ENCODE measurements at regions not wholly inside any gene's neighbourhood (a gene's known extent, or its start where the extent isn't known, plus 50 kb on each side); places are given as distances from the start of the nearest gene placed in this dataset.

DNA sequence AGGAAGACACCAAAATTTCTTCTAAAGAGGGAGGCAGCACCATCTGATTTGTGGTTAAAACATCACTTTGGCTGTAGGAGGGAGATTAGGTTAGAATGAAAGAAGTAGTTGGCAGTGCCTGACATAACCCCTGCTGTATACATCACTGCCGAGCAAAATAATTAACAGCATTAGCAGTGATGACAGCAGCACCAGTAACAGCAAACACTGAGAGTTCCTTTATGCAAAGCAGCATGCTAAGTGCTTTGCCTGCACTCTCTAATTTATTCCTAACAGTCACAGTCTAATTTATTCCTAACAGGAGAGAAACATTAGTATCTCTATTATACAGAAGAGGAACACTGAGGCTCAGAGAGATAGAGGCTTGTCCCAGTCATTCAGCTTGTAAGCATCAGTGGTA is 1469.7 kb downstream of the AACS start:
- no peak for DNase-seq (ENCODE audit: low read depth in 2 of 3, low spot score in 2 of 3)

- DNase-seq (ENCODE audit: low read depth in 2 of 3, low spot score in 2 of 3): no peak
These were observed 1470.7 kb downstream of the AACS start for GRCh38 chr12:126535971-126536370.

DNA sequence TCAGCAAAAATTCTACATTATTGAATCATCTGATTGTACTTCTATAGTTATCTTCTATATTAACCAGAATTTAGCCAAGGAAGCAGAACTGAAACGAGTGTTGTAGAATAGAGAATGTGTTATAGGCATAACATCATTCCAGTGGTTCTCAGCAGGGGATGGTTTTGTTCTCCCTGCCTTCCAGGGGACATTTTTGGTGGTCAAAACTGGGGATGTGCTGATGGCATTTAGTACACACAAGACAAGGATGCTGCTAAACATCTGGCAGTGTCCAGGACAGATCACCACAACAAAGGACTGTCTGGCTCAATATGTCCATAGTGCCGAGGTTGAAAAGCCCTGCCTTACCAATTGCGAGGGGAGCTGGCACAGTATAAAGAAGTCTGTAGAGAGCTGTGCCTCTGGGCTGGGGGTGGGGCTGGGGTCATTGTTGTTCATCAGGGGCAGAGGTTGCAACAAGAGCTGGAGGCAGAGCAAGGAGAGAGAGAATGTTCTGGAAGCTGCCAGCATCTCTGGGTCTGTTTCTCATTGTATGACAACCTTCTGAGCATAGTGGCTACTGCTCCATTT is 1472.8 kb downstream of the AACS start:
- DNase-seq (ENCODE audit: low read depth in 2 of 3, low spot score in 2 of 3): no peak

DNA sequence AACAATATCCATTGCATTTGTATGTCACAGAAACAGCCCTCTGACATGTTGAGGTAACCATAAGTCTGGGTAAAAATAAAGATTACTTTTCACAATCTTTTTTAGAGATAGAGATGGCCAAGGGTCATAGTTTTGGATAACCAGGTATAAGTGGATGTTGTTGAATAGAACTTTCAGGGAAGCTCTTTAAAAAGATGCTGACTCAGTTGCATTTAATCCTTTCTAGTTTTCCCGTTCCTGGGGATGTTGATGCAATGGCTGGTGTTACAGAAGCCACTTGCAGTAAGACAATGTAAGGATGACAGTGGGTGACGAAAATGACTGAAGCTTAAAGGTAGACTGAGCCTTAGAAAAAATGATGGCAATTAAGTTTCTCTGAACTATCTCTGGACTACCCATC is 1473.7 kb downstream of the AACS start:
- no peak for DNase-seq (ENCODE audit: low read depth in 2 of 3, low spot score in 2 of 3)

DNA sequence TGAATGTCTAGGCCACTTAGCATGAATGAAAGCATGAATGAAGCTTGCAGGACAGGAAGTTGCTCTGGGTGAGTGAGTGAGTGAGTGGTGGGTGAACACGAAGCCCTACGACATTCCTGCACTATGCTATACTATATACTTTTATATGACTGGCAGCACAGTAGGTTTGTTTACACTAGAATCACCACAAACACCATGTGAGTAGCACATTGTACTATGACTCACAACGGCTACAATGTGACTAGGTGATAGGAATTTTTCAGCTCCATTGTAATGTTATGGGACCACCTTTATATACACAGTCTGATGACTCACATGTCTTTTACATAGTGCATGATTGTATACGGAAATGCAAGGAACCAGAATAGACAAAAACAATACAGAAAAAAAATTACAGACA is 1480.2 kb downstream of the AACS start:
- DNase-seq (ENCODE audit: low read depth in 2 of 3, low spot score in 2 of 3): no peak

DNA sequence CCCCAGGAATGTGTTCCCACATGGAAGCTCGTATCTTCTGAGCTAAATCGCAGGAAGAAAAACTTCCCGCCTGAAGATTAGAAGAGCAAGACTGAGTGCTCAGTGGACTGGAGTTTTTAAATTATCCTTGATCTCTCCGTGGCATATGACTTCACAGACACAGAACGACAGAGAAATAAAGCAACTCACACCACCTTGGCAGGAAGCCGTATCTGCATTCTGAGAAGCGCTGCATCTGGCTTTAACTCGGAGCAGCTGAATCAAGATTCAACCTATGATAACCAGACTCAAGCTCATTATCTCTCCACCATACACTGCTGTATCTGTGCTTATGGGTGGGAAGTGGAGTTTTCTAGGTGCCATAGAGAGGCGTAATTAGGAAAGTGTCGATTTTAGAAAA is 1482.7 kb downstream of the AACS start:
- DNase-seq (ENCODE audit: low read depth in 2 of 3, low spot score in 2 of 3): no peak

DNA sequence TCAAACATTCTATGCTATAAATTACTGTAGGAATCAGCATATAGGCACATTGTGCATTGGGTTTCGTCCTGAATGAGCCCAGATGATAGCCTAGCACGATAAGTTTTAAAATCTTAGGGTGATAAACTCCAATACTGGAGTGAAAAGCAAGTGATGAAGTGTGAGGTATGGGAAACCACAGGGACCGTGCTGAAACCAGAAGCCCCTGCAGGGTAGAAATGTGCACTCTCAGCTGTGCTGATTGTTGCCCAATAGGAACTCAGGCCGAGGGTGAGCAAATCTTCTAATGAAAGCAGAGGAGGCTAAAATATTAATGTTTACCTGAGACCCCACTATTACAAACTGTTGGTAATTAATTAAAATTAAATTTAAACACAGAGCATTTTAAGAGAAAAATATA is 1486.6 kb downstream of the AACS start:
- DNase-seq (ENCODE audit: low read depth in 2 of 3, low spot score in 2 of 3): no peak

DNA sequence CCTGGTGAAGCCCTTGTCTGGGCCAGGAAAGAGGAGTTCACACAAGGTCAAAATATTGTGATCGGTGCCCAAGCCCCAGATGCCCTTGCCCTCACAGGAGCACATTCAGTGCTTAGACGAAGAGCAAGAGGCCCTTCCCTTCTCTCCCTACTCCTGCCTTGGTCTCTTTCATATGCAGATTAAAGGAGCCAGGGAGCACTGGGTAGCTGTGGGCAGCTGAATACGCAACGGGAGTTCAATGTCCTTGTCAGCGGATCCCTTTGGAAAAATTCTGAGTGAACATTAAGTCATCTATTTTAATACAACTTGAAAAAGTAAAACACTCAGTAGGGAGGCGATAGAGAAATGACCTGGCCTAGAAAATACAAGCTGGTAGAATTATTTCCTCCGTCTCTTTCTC is 1489.4 kb downstream of the AACS start:
- no peak for DNase-seq (ENCODE audit: low read depth in 2 of 3, low spot score in 2 of 3)

DNA sequence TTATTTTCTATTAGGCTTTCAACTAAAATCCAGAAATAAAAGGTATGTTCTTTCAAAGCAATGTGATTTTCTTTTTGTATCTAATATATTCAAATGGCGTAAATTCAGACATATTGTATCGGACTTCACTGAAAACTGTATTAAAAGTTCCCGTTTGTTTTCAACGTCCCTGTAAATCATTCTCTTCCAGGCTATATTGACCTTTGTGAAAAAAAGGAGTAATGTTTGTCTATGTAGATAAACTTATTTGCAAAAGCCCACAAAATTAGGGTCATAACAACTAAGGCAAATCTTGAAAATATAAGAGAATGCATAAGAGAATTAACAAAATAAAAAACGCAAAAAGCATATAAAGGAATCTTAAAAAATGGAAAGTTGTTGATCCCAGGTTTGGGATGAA is 1492.4 kb downstream of the AACS start:
- no peak for DNase-seq (ENCODE audit: low read depth in 2 of 3, low spot score in 2 of 3)

DNA sequence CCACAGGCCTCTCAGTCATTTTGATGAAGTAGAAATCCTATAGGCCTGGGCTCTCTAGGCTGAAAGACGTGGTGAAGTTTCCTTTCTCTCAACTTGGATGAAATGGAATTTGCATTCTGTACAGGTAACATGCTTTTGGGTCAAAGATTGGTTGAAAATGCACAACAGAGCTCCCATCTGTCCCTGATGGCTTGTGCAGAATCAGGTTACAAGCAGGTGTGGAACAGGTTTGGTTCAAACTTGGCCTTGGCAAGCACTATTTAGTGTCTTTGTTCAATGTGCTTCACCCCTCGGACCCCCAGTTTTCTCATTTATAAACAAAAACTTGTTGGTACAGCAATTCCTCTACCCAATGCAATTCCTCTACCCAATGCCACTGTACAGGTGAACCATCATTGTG is 1493.0 kb downstream of the AACS start:
- no peak for DNase-seq (ENCODE audit: low read depth in 2 of 3, low spot score in 2 of 3)

GRCh38 chr12:126558810-126559209 is 1493.6 kb downstream of the AACS start:
- DNase-seq (ENCODE audit: low read depth in 2 of 3, low spot score in 2 of 3): no peak

DNA sequence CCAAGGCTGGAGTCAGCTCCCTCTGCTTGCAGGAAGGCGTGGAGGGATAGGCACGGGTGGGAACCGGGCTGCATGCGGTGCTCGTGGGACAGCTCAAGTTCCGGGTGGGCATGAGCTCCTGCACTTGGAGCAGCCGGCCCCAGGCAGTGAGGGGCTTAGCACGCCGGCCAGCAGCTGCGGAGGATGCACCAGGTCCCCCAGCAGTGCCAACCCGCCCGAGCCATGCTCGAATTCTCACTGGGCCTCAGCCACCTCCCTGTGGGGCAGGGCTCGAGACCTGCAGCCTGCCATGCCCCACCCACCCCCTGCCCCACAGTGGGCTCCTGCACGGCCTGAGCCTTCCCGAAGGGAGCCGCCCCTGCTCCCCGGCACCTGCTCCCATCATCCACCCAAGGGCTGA is 1501.8 kb downstream of the AACS start:
- no peak for DNase-seq (ENCODE audit: low read depth in 2 of 3, low spot score in 2 of 3)

DNA sequence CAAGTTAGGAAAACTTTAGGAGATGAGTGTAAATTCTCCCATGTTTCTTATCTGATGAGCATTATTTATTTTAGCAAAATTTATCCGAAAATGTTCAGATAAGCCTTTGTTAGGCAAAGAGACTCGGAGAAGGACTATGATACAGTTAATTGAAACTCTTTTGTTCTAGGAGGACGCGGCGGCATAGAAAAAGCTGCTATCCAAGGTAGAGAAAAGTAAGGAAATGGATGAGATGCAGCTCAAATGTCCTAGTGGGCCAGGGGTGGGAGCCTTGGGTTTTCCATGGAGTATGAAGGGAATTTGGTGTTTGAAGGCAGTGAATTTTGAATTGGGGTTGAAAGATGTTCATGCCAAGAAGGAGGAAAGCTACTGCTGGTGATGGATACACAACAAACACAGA is 1504.5 kb downstream of the AACS start:
- DNase-seq (ENCODE audit: low read depth in 2 of 3, low spot score in 2 of 3): no peak

DNA sequence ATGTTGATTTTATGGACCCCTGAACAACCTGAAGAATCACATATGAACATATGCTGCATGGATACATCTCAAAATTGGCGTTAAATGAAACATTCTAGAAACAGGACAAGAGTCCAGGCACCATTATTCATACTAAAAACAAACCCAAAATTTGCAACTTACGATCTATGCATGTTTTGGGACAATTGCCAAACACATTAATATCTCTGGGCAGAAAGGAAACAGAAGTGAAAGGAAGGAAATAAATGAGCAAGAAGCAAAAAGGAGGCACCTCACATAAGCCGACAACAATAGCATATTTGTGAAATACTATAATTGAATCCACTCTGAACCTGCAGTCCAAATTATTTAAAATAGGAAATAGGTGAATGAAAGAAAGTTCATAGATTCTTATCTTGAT is 1505.3 kb downstream of the AACS start:
- DNase-seq (ENCODE audit: low read depth in 2 of 3, low spot score in 2 of 3): no peak

- DNase-seq (ENCODE audit: low read depth in 2 of 3, low spot score in 2 of 3): no peak
These were observed 1506.9 kb downstream of the AACS start for GRCh38 chr12:126572170-126572569.

GRCh38 chr12:126581655-126582054 is 1516.4 kb downstream of the AACS start:
- no peak for DNase-seq (ENCODE audit: low read depth in 2 of 3, low spot score in 2 of 3)

DNA sequence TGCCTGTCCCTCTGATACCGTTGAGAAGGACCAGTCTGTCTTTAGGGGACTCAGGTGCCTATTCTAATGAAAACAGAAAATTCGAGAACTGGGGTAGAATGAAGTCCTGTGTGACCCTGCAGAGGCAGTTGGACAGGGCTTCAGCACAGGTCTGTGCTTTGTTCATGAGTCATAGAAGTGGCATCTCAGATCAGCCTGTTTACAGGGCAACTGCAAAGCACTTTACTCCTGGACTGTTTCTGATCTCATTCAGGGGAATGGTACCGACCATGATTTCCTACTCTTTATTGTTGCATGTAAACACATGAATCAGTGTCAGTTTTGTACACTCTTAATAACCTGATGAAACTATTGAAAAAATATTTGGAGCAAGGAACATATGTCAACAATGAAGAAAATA is 1517.0 kb downstream of the AACS start:
- no peak for DNase-seq (ENCODE audit: low read depth in 2 of 3, low spot score in 2 of 3)

DNA sequence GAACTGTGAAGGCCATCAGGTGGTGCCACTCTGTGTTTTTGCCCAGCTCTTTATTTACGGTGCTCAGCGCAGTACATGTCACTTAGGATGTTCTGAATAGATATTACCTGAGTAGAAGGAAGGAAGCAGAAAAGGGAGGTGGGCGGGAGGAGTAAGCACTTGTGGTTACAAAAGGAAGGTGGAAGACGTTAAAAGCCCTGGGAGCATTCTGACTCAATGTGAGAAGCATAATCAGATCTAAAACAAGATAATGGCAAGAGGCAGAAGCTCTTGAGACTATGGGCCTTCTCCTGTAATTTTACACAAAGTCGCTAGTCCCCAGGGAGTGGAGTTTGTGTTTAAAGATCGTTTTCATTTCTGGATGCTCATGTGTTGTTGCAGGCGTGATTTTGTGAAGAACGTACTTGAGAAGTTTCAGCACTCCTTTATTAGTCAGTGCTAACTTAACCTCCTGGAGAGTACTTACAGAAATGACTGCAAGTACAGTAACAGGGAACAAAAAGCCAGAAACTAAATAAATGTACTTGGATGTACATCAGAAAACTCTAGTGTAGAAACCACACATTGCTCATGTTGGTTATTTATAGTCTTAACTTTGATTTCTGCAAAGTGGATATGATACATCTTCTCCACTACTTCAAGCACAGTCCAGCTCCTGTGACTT is 1523.5 kb downstream of the AACS start:
- DNase-seq (ENCODE audit: low read depth in 2 of 3, low spot score in 2 of 3): peak in 1 of 3 experiments; percentile 0

DNA sequence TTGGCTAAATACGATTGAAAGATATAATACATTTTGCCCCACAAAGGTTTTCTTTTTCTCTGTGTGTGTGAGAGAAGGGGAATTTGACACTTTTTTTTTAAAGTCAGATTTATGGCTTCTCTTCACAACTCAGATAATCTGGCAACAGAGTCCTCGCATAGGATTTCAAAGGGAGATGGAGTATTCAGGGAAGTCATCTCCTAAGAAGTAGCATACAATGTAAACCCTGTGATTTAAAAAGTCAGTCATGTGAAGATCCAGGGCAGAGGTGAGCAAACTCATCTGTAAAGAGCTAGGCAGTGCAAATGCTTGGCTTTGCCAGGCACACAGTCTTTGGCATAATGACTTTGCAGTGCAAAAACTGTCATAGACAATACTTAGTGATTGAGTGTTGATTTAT is 1526.3 kb downstream of the AACS start:
- DNase-seq (ENCODE audit: low read depth in 2 of 3, low spot score in 2 of 3): no peak

- DNase-seq (ENCODE audit: low read depth in 2 of 3, low spot score in 2 of 3): no peak
These were observed 1536.2 kb downstream of the AACS start for GRCh38 chr12:126601184-126602170.

- DNase-seq (ENCODE audit: low read depth in 2 of 3, low spot score in 2 of 3): no peak
These were observed 1537.4 kb downstream of the AACS start for GRCh38 chr12:126602612-126603011.

GRCh38 chr12:126607157-126607556 is 1541.9 kb downstream of the AACS start:
- DNase-seq (ENCODE audit: low read depth in 2 of 3, low spot score in 2 of 3): no peak

Data from activated CD8-positive, alpha-beta memory T cell treated with anti-CD3 and anti-CD28 coated beads for 48 hours (primary cell).